ENCODE measurements at regions not wholly inside any gene's neighbourhood (a gene's known extent, or its start where the extent isn't known, plus 50 kb on each side); places are given as distances from the start of the nearest gene placed in this dataset.

- Histone ChIP-seq H4K20me1 (ENCODE audit: insufficient read depth, low read length) (no peaks in the 10 kb centered on the region), H3K36me3 (ENCODE audit: insufficient read depth, low read length) (no peaks in the 10 kb centered on the region), H3K27me3 (ENCODE audit: insufficient read depth, low read length, poor library complexity) (no peaks in the 10 kb centered on the region), H3K4me3 (ENCODE audit: low read depth in 1 of 2, low read length in 2 of 2) (no peak overlapping the region), H3K4me2 (ENCODE audit: insufficient read depth, low read length) (no peak overlapping the region), H3K9me3 (ENCODE audit: insufficient read depth, low read length, severe bottlenecking) (no peaks in the 10 kb centered on the region), H3K9ac (ENCODE audit: low read depth, low read length) (no peak overlapping the region), H3K27ac (ENCODE audit: low read length) (no peak overlapping the region), H2AFZ (ENCODE audit: low read depth, low read length) (no peak overlapping the region), H3K79me2 (ENCODE audit: insufficient read depth, low read length) (no peaks in the 10 kb centered on the region), H3K4me1 (ENCODE audit: insufficient read depth, low read length) (no peaks in the 10 kb centered on the region)
- ATAC-seq (ENCODE audit: insufficient read depth, low read depth) (no peak), DNase-seq (no peak)
- TF ChIP-seq EZH2 (IDR thresholded peaks at IDR 0.05; ENCODE audit: borderline replicate concordance, low read depth, low read length, severe bottlenecking): no peak
- TF ChIP-seq CTCF (IDR thresholded peaks at IDR 0.05; ENCODE audit: borderline replicate concordance, extremely low read depth, low read length, poor library complexity, severe bottlenecking): no peak
These were observed 105.2 kb upstream of the DPPA4 start for GRCh38 chr3:109442531-109442930.

DNA sequence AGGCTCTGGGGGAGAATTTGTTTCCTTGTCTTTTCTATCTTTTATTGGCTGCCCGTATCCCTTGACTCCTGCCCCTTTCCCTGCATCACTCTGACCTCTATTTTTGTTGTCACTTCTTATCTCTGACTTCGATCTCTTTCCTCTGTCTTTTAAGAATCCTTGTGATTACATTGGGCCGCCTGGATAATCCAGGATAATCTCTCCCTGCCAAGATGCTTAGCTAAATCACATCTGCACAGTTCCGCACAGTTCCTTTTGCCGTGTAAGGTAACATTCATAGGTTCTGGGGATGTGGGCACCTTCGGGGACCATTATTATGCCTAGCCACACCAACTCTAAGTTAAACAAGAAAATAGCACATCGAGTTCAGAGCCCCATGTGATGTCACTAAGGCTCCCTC lies 103.0 kb upstream of the DPPA4 start:
- Histone ChIP-seq H3K27ac (ENCODE audit: low read length) (no peak overlapping the region), H3K9ac (ENCODE audit: low read depth, low read length) (no peak overlapping the region), H2AFZ (ENCODE audit: low read depth, low read length) (no peak overlapping the region), H3K4me2 (ENCODE audit: insufficient read depth, low read length) (no peak overlapping the region), H4K20me1 (ENCODE audit: insufficient read depth, low read length) (no peaks in the 10 kb centered on the region), H3K27me3 (ENCODE audit: insufficient read depth, low read length, poor library complexity) (no peaks in the 10 kb centered on the region), H3K4me1 (ENCODE audit: insufficient read depth, low read length) (no peaks in the 10 kb centered on the region), H3K36me3 (ENCODE audit: insufficient read depth, low read length) (no peaks in the 10 kb centered on the region), H3K4me3 (ENCODE audit: low read depth in 1 of 2, low read length in 2 of 2) (no peak overlapping the region), H3K79me2 (ENCODE audit: insufficient read depth, low read length) (no peaks in the 10 kb centered on the region), H3K9me3 (ENCODE audit: insufficient read depth, low read length, severe bottlenecking) (no peaks in the 10 kb centered on the region)
- DNase-seq (no peak), ATAC-seq (ENCODE audit: insufficient read depth, low read depth) (no peak)
- TF ChIP-seq EZH2 (IDR thresholded peaks at IDR 0.05; ENCODE audit: borderline replicate concordance, low read depth, low read length, severe bottlenecking): no peak
- no peak for TF ChIP-seq CTCF (IDR thresholded peaks at IDR 0.05; ENCODE audit: borderline replicate concordance, extremely low read depth, low read length, poor library complexity, severe bottlenecking)

GRCh38 chr3:109432833-109433232 lies 95.5 kb upstream of the DPPA4 start:
- Histone ChIP-seq H3K9me3 (ENCODE audit: insufficient read depth, low read length, severe bottlenecking) (no peaks in the 10 kb centered on the region), H3K4me2 (ENCODE audit: insufficient read depth, low read length) (no peak overlapping the region), H3K4me3 (ENCODE audit: low read depth in 1 of 2, low read length in 2 of 2) (no peak overlapping the region), H3K36me3 (ENCODE audit: insufficient read depth, low read length) (no peaks in the 10 kb centered on the region), H3K9ac (ENCODE audit: low read depth, low read length) (no peak overlapping the region), H4K20me1 (ENCODE audit: insufficient read depth, low read length) (no peaks in the 10 kb centered on the region), H3K4me1 (ENCODE audit: insufficient read depth, low read length) (no peaks in the 10 kb centered on the region), H3K79me2 (ENCODE audit: insufficient read depth, low read length) (no peaks in the 10 kb centered on the region), H3K27me3 (ENCODE audit: insufficient read depth, low read length, poor library complexity) (no peaks in the 10 kb centered on the region), H2AFZ (ENCODE audit: low read depth, low read length) (no peak overlapping the region), H3K27ac (ENCODE audit: low read length) (no peak overlapping the region)
- no peak for DNase-seq
- ATAC-seq (ENCODE audit: insufficient read depth, low read depth): no peak
- TF ChIP-seq EZH2 (IDR thresholded peaks at IDR 0.05; ENCODE audit: borderline replicate concordance, low read depth, low read length, severe bottlenecking) (no peak), CTCF (IDR thresholded peaks at IDR 0.05; ENCODE audit: borderline replicate concordance, extremely low read depth, low read length, poor library complexity, severe bottlenecking) (no peak)
